ENCODE measurements at regions not wholly inside any gene's neighbourhood (a gene's known extent, or its start where the extent isn't known, plus 50 kb on each side); places are given as distances from the start of the nearest gene placed in this dataset.

DNA sequence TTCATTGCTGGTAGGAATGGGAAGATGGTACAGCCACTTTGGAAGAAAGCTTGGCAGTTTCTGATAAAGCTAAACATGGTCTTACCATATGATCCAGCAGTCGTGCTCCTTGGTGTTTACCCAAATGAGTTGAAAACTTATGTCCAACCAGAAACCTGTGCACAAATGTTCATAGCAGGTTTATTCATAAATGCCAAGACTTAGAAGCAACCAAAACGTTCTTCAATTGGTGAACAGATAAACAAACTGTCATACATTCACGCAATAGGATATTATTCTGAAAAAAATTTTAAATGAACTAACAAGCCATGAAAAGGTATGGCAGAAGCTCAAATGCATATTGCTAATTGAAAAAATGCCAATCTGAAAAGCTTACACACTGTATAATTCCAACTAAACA lies 117.1 kb downstream of the LINC00237 start:
- no peak overlapping the region for H3K4me3 Mint-ChIP-seq (ENCODE audit: unreplicated experiment)
- peaks cover 8% of the 10 kb centered on the region for H3K9me3 Mint-ChIP-seq (ENCODE audit: low read depth)
- no peaks in the 10 kb centered on the region for H3K4me1 Mint-ChIP-seq (ENCODE audit: low read depth)
- H3K36me3 Mint-ChIP-seq (ENCODE audit: low read depth), result no peaks in the 10 kb centered on the region
- H3K27ac Mint-ChIP-seq (ENCODE audit: unreplicated experiment), result no peak overlapping the region
- DNase-seq (ENCODE audit: low spot score), result no peak
- peaks cover 1% of the 10 kb centered on the region for H3K27me3 Mint-ChIP-seq (ENCODE audit: low read depth)
- no peak for TF ChIP-seq CTCF (IDR thresholded peaks at IDR 0.05)

DNA sequence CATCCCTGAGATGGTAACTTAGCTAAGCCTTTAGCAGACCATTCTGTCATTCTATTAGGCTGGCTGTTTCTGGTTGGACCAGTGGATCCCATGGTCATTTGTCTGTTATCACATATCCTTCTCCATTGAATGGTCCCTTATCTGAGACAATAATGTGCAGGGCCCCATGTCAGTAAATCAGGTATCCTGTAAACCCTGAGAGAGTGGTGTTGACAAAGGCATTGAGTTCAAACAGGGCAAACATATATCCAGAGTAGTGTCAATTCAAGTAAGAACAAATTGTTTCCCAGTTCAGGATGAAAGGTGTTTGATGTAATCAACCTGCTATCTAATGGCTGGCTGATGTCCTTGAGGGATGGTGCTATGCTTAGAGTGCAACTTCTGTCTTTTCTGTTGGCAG lies 126.2 kb downstream of the LINC00237 start:
- Mint-ChIP-seq H3K4me1 (ENCODE audit: low read depth) (no peaks in the 10 kb centered on the region), H3K27me3 (ENCODE audit: low read depth) (no peaks in the 10 kb centered on the region), H3K36me3 (ENCODE audit: low read depth) (no peaks in the 10 kb centered on the region), H3K4me3 (ENCODE audit: unreplicated experiment) (no peak overlapping the region), H3K9me3 (ENCODE audit: low read depth) (peaks cover 34% of the 10 kb centered on the region), H3K27ac (ENCODE audit: unreplicated experiment) (no peak overlapping the region)
- no peak for TF ChIP-seq CTCF (IDR thresholded peaks at IDR 0.05)
- no peak for DNase-seq (ENCODE audit: low spot score)

GRCh38 chr20:20977786-20978185 lies 128.4 kb downstream of the LINC00237 start:
- Mint-ChIP-seq H3K4me3 (ENCODE audit: unreplicated experiment) (no peak overlapping the region), H3K36me3 (ENCODE audit: low read depth) (no peaks in the 10 kb centered on the region), H3K27ac (ENCODE audit: unreplicated experiment) (no peak overlapping the region), H3K27me3 (ENCODE audit: low read depth) (no peaks in the 10 kb centered on the region), H3K9me3 (ENCODE audit: low read depth) (peaks cover 30% of the 10 kb centered on the region), H3K4me1 (ENCODE audit: low read depth) (no peaks in the 10 kb centered on the region)
- DNase-seq (ENCODE audit: low spot score), result no peak
- TF ChIP-seq CTCF (IDR thresholded peaks at IDR 0.05), result no peak

DNA sequence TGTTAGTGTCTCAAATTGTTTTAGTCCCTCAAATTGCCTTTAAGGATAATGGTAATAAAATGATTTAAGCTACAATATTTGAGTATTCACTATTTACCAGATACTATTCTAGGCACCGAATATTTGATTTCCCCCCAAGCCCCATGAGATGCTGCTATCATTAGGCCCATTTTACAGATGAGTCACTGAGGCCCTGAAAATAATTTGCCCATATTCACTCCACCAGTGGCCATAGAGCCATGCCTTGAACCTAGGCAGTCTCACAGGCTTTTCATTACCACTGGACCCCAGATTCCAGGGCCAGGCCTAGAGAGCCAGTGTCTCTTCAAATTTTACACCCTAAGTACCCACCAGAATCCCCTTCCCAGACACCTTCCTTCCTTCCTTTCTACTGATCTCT lies 133.7 kb downstream of the LINC00237 start:
- Mint-ChIP-seq H3K4me1 (ENCODE audit: low read depth) (no peaks in the 10 kb centered on the region), H3K9me3 (ENCODE audit: low read depth) (peaks cover 5% of the 10 kb centered on the region), H3K4me3 (ENCODE audit: unreplicated experiment) (no peak overlapping the region), H3K27ac (ENCODE audit: unreplicated experiment) (no peak overlapping the region), H3K36me3 (ENCODE audit: low read depth) (no peaks in the 10 kb centered on the region), H3K27me3 (ENCODE audit: low read depth) (peaks cover 2% of the 10 kb centered on the region)
- no peak for TF ChIP-seq CTCF (IDR thresholded peaks at IDR 0.05)
- DNase-seq (ENCODE audit: low spot score), result no peak

- no peak for TF ChIP-seq CTCF (IDR thresholded peaks at IDR 0.05)
- peaks cover 2% of the 10 kb centered on the region for H3K9me3 Mint-ChIP-seq (ENCODE audit: low read depth)
- peaks cover 2% of the 10 kb centered on the region for H3K27me3 Mint-ChIP-seq (ENCODE audit: low read depth)
- no peak overlapping the region for H3K27ac Mint-ChIP-seq (ENCODE audit: unreplicated experiment)
- H3K4me1 Mint-ChIP-seq (ENCODE audit: low read depth), result no peaks in the 10 kb centered on the region
- DNase-seq (ENCODE audit: low spot score), result no peak
- H3K36me3 Mint-ChIP-seq (ENCODE audit: low read depth), result no peaks in the 10 kb centered on the region
- H3K4me3 Mint-ChIP-seq (ENCODE audit: unreplicated experiment), result no peak overlapping the region
Observed at GRCh38 chr20:20971810-20972209, 134.3 kb downstream of the LINC00237 start.

Data from chondrocyte (in vitro differentiated cells).